Fibroblast of peridontal ligament (primary cell): ENCODE measurements at regions not wholly inside any gene's neighbourhood (a gene's known extent, or its start where the extent isn't known, plus 50 kb on each side); places are given as distances from the start of the nearest gene placed in this dataset.
"Not testable (repeated sequence)": the region's sequence is repeated elsewhere in the genome, so short reads cannot be mapped to it uniquely, and the experiment has no call there.

Experiments used
- DNase-seq: peaks from one replicate; pipeline ENCODE4 v3.0.0-alpha.2; 2010; ENCODE audit errors: extremely low read depth

DNA sequence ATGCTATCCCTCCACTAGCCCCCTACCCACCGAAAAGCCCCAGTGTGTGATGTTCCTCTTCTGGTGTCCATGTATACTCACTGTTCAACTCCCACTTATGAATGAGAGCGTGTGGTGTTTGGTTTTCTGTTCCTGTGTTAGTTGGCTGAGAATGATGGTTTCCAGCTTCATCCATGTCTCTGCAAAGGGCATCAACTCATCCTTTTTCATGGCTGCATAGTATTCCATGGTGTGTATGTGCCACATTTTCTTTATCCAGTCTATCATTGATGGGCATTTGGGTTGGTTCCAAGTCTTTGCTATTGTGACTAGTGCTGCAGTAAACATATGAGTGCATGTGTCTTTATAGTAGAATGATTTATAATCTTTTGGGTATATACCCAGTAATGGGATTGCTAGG lies 599.3 kb upstream of the B3GAT1 start:
- not testable (repeated sequence) for DNase-seq

DNA sequence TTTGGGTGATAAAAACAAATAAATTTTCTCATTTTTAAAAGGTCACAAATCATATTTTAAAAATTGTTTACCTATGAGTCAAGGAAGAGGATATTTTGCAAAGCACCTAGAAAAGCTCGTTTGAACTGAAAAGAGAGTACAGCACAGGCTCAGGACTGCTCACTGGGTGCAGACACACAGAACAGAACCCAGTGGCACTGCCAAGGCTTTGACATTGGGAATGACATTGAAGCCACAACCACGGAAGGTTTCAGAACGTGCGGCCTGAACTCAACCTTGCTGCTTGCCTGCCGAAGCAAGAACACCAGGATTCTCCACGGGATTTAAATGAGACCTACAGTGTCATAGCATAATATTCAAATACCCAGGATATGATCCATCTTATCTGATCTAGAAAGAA lies 597.1 kb upstream of the B3GAT1 start:
- DNase-seq: no peak

DNA sequence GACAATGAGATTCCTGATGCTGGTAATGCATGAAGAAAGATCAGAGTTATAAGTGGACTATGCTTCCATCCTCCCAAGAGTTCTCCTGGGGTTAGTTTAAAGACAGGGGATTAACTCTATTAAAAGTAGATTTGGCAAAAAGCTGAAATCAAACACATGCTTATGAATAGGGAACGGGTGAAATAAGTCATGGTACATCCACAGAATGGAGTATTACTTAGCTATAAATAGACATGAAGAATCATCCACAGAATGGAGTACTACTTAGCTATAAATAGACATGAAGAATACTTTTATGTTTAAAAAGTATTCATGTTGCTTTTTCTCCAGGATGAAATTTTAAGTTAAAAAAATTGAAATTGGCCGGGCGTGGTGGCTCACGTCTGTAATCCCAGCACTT lies 596.4 kb upstream of the B3GAT1 start:
- no peak for DNase-seq

DNA sequence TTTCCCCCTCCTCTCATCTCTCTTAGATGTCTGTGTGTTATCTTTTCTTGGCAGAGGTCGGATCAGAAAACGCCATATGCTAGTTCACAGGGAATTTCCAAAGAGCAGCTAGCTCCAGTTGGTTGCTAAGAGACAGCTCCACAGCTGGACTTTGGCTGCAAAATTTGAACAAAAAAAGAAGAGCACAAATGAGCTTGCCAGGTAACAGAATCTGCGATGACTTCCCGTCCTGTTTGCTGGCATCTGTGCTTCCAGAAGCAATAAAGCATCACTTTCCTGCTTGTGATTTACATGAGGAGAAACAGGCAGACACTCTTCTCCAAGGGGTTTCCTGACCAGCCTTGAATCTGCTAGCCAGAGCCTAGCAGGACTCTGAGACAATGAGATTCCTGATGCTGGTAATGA lies 596.0 kb upstream of the B3GAT1 start:
- no peak for DNase-seq

DNA sequence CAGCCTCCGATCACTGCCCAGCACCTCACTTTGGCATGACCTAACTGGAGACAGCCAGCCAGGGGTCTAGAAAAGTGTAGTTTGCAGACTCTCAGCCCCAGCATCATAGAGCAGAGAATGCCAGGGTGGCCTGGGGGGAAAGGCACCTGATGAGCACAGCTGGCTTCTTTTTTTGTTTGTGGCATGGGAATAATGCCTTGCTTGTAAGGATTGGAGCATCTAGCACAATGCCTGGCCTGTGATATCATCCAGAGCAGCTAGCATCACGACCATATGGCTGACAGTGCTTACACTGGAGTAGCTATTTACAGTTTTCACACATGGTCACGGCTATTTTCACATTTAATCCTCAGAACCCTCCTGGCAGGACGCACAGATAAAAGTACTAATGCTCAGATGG lies 594.8 kb upstream of the B3GAT1 start:
- no peak for DNase-seq

DNA sequence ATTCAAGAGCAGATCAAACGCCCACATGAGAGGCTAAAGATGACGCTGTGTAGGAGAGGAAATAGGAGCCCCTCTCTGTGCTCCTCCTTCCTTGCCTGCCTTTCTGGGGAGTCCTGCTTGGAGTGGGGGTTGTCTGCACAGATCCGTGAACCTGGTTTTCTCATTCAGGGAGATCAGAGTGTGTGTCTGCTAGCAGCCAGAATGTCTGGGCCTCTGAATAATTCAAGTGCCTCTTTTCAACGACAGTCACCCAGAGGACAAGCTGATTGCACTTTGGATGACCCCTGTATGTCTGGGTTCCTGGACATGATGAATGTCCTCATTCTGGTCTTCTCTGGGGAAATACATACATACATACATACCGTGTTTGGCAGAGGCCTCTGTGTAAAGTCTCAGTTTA lies 592.5 kb upstream of the B3GAT1 start:
- no peak for DNase-seq

DNA sequence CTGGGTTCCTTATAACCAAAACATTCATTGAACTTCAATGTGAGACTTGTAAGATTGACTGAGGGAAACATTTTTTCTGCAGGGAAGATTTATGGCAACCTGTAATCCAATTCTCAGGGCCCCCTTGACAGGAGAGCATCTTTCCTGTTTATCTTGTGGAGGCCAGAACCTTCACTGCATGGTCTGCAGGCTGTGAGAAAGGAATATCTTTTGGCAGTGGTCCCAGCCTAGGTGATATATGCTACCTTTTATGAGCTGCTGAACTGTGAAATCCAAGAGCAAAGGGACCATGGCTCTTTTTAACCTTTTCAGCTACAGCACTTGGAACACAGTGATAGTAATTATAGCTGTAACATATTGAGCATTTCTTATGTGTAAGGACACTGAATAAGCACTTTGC lies 590.2 kb upstream of the B3GAT1 start:
- DNase-seq: no peak

DNA sequence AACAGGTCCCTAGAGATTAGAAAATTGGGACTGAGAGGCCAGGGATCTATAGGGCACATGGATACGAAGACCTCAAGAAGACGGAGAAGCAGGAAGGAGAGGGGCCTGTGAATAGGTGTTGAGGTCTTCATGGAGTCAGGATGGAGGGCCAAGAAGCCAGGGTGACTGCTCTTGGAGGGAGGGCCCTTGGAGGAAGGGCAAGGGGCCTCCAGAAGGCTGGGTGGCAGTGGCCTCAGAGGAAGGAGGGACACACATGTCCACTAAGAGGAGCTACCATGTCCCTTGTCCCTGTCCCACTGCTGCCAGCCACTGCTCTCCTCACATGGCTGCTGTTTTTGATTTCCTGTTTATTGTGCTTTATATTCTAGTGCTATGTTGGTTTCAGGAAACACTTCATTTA lies 589.5 kb upstream of the B3GAT1 start:
- DNase-seq: no peak

DNA sequence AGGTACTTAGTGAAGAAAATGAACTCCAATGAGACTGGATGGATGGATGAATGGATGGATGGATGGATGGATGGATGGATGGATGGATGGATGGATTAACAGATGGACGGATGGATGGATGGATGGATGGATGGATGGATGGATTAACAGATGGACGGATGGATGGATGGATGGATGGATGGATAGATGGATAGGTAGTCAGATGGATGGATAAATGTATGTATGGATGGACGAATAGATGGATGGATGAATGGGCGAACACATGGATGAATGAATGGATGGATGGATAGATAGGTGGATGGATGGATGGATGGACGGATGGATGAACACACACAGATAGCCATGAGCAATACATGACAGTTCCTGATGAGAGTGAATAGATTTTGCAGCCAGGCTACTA lies 589.0 kb upstream of the B3GAT1 start:
- DNase-seq: not testable (repeated sequence)

DNA sequence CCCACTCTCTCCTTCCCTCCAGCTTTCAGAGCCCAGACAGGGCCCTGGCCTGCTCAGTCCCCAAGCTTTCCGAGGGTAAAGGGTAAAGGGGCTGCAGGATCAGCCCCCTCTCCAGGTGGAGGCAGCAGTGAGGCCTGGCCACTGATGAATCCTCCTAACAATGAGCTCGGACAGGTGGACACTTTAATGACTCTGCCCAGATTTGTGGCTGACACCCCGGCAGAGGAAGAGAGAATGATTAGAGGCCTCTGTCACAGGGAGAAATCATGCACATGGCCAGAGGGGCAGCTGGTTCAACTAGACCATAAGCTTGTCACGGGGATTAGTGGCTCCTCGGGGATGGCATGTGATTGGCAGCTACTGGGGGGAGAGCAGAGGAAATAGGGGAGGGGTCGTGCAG lies 587.5 kb upstream of the B3GAT1 start:
- no peak for DNase-seq

DNA sequence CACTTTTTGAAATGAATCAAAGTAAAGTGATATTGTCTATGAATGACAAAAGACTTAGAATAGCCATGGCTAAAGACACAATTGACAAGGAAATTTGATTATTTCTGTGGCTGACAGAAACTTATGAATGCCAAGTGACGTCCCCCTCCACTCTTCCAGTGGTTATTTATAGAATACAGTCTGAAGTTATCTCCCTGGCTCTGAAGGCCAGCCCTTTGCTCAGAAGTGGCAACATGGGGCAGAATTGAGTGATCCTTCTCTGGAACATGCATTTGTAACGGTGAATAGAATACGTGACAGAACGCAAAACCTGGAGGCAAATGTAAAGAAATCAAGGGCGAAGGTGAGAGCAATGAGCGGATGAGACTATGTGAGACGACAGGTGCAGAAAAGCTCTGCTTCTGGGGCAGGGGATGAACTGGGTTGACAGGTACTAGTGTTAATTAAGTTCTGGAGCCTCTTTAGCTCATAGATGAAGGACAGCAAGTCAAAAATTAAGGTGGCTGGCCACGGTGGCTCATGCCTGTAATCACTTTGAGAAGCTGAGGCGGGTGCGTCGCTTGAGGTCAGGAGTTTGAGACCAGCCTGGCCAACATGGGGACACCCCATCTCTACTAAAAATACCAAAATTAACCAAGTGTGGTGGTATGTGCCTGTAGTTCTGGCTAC lies 585.7 kb upstream of the B3GAT1 start:
- no peak for DNase-seq

DNA sequence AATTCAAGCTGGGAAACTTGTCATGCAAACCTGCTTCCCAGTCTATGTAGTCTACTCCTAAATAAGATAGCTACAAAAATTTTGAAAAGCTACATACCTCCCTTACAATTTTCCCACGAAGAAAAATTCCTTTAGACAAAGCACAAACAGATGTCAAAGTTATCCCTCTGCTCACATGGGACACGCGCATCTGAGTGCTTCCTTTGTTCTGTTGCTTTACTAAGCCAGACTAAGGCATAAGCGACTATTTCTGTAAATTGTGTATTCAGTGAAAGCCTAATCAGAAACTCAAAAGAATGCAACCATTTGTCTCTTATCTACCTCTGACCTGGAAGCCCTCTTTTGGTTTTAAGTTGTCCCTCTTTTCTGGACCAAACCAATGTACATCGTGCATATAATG lies 583.7 kb upstream of the B3GAT1 start:
- DNase-seq: no peak

DNA sequence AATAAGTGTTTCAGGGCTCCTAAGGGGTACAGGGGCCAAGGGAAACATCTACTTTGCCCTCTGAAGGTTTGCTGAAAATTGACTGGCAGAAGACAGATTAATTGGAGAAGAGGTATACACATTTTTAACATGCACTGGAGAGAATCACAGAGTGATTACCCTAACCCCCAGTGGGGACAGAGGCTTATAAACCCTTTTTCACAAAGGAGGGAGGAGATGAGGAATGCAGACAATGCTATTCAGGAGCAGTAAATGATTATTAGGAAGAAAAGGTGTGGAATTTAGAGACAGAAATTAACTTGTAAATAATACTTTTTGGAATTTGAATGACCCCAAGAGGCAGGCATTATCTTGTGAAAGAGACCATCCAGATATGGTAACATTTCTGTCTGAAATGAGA lies 582.4 kb upstream of the B3GAT1 start:
- no peak for DNase-seq

DNA sequence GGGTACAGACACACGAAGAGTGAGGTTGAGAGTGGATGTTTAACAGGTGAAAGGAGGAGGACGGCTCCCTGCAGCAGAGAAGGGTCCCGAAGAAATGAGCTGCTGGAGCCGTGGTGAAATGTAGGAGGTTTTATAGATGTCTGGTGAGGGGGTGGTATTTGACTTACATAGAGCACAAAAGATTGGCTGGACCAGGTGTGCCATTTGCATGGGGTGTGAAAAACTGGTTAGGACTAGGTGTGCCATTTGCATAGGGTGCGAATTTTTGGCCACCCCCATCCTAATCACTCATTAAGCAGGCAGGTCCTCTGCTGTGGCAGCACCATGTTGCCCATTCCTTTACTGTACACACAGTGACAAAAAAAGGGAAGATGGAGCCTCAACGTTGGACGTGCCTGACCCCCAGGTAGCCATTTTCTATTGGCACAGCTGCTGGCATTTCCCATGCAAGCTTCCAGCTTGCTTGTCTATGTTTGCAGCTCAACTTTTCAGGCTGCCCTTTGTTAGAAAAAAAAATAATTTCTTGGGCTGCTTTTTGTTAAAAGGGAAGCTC lies 581.7 kb upstream of the B3GAT1 start:
- no peak for DNase-seq

DNA sequence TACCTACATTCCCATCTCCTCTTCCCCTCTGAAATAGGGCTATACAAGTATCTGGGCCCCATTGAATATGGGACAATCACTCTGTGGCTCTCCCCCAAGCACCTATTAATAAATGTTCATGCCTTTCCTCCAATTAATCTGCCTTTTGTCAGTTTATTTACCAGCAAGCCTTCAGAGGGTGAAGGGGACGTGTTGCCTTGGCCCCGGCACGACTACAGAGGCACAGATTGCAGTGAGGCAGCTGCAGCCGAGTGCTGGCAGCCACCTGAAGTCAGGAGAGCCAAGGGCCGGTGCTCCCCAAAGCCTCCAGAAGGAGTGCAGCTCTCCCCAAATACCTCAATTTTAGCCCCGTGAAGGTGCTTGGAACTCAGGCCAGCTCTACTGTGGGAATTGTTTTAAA lies 580.9 kb upstream of the B3GAT1 start:
- no peak for DNase-seq

DNA sequence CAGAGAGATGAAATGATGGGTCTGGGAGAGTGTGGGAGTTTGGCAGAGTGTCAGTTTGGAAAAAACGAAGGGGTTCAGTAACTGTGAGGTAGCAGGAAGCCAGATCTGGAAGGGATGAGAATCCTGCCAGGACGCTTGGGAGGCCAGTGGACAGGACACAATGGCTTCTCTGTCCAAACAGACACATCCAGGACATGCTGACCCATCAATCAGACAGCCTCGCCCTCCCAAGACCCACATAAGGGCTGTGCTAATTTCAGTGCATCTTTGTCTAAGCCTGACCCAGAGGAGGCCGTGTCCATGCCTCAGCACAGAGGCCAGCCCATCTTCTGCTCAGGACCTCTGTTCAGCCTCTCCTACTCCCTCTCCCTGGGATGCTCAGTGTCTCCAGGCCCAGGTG lies 576.5 kb upstream of the B3GAT1 start:
- DNase-seq: no peak

DNA sequence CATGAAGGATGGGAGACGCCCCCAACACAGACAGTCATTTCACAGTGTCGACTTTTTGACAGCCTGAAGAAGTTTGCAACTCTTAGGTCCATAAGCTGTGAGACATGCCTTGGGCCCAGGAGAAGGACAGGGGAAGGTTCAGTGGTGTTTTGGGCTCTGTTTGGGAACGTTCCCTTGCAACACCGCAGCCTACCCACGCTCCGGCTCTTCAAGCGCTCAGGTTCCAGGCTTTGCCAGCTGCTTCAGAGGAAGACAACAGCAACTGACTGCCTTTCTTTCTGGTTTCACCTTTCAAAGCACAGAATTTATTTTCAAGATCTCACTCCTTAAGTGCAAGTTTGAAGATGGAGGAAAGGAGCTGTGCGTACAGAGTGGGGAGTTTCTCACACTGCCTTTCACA lies 575.8 kb upstream of the B3GAT1 start:
- DNase-seq: no peak

DNA sequence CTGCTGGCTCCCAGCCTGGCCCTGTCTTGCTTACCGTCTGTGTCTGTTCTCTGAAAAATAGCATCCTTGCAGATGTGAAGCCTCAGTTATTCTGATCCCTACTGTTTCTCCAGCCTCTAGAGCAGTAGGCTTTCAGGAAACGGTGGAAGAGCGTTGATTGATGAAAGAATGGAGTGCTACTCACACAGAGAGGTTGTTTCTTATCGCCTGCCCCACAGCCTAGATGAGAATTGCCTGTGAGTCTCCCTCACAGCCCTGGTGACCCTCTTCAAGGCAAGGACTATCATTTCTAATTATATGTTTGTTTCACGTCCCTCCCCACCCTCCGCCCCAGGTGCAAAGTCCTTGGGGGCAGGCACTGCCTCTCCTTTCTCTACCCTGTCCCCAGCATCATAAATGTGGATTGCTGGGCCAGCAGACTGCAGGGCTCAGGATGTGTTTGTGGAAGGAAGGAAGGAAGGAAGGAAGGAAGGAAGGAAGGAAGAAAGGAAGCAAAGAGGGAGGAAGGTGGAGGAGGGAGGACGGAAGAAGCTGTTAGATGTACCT lies 575.3 kb upstream of the B3GAT1 start:
- no peak for DNase-seq

DNA sequence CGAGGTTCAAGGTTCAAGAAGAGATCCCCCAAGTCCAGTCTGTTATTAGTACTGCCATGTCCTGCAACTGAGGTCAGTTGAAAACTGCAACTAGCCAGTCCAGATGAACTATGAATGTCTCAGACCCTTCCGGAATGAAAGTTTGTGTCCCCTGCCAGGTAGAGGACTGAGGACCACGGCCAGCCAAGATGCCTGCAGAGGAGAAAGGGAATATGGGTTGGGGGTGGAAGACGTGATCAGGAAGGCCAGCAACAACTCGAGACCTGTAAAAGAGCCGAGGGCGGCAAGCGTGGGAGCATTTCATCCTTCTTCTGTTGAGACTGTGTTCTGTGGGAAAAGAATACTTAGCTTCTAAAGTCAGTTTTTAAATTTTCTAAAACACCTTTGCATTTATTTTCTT lies 572.4 kb upstream of the B3GAT1 start:
- no peak for DNase-seq

DNA sequence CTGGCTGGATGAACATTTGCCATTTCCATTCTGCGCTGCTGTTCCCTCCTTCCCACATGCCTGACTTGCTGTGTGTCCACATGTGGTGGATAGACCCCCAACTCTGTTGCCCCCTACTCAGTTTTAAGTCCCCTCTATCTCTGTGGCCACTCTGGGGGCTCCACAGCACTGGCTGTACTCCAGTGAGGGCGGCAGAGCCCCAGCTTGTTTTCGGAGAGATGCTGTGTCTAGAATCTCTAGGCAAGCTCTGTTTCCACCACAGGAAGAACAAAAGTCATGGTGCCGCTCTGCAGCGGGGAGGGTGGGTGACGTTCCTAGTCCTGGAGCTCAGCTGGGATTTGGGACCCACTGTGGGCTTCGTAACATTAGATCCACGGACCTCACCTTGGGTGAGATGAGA lies 570.4 kb upstream of the B3GAT1 start:
- DNase-seq: not testable (repeated sequence)

DNA sequence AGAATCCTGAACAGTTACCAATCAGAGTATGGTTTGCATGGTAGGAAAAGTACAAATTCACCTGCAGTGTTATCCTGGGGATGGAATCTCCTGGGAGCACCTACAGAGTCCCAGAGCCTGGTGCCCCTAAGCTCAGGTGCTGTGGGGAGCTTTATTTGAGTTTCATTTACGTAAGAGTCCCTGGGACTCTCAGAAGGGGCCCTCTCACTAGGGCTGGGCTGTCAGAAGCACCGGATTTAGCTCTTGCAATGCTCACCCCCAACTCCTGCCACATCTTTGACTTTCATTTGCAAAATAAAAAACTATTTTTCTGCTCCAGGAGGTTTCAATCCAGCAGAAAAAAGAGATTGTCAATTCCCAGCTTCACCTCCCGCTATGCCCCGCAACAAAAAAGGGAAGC lies 569.8 kb upstream of the B3GAT1 start:
- no peak for DNase-seq

DNA sequence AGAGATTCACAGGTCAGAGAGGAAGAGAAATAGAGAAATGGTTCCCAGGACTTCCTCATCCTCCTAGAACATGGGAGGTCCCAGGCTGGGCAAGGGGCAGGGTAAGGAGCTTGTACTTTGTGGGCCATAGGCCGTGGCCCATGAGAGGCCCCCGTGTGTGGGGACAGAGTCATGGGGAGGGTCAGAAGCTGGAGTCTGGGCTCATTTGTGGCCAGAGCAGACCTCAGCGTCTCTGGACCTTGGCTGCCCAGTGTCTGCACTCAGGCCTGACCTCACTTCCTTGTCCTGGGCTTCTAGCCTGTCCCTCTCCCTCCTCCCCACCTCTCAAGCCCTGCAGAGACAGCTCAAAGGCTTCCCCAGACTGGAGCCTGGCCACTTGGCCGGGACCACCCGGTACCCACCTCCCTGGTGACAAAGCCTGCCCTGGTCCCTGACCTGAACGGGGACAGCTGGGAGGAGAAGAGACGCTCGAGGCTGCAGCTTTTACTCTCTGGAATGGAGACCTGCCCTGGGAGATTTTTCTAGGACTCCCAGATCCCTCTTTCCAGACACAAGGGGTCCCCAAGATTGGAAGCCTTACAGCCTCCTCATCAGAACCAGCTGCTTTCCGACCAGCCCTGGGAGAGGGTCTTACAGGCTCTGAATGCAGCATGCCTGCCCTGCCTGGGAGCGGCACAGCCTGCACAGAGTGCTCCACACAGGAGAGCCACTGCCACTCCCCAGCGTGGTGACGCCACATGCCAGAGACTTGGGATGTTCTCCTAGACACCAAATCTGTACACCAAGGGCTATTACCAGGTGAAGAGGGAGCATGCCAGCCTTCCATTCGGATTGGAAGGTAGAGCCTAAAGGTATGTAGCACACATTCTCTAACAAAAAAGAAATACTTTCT lies 569.0 kb upstream of the B3GAT1 start:
- DNase-seq: no peak

DNA sequence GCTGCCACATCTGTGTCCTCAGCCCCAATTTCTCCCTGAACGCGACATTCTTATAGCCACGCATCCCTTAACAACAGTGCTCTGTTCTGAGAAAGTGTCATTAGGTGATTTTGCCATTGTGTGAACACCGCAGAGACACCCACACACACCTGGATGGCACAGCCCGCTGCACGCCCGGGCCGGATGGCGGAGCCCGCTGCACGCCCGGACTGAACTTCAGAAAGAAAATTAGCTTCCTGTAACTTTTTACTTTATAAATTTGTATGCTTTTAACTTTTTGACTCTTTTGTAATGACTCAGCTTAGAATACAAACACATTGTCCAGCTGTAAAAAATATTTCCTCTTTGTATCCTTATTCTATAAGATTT lies 567.0 kb upstream of the B3GAT1 start:
- DNase-seq: not testable (repeated sequence)
